ENCODE measurements at regions not wholly inside any gene's neighbourhood (a gene's known extent, or its start where the extent isn't known, plus 50 kb on each side); places are given as distances from the start of the nearest gene placed in this dataset.

DNA sequence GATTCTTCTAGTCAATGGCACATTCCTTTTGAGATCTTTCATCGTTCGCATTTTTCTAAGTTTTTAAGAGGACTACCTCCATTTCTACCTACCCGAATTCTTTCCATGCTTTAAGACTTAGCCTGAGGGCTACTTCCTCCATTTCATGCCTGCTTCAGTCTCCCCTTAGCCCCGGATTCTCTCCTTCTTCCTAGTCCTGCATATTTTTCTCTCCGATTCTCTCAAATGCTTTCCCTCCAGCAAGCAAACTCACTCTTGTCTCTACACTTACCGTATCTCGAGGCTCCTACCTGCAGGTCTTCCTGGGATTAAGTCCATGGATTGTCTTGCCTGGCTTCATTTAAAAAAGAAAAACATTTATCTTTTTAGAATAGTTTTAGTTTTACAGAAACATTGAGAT lies 354.4 kb downstream of the MYCN start:
- no peak for DNase-seq

DNA sequence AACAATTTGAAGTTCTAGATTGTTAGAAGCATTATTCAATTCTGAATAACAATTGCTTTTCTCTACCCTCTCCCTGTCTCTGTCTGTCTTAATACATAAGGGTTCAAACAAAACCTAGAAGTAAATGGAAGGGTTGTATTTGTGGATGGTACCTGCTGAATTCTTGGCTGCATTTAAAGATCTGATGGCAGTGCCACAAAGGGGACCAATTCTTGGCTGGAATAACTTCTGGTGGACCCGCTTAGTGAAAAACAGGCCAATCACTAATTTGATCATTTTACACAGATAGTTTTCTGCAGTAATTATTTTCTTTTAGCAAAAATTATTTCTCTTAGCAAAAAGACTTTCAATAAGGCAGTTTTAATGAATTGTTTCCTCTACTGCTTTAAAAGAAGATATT lies 353.5 kb downstream of the MYCN start:
- DNase-seq = no peak

DNA sequence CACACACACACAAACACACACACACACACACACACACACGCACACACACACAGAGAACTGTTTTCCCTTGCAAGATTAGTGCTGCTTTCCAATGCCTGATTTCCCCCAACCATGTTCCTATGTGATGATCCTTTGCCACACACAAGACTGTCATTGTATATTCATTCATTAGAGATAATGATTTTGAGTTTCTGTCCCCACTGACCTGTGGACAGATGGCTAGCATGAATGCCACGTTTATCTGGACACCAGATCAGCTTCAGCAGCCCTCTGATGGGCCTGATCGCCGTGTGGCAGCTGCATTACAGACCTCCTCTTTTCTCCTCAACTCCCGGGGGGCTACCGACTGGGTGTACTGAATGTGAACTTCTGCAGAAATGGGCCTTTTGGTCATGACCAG lies 353.0 kb downstream of the MYCN start:
- no peak for DNase-seq

DNA sequence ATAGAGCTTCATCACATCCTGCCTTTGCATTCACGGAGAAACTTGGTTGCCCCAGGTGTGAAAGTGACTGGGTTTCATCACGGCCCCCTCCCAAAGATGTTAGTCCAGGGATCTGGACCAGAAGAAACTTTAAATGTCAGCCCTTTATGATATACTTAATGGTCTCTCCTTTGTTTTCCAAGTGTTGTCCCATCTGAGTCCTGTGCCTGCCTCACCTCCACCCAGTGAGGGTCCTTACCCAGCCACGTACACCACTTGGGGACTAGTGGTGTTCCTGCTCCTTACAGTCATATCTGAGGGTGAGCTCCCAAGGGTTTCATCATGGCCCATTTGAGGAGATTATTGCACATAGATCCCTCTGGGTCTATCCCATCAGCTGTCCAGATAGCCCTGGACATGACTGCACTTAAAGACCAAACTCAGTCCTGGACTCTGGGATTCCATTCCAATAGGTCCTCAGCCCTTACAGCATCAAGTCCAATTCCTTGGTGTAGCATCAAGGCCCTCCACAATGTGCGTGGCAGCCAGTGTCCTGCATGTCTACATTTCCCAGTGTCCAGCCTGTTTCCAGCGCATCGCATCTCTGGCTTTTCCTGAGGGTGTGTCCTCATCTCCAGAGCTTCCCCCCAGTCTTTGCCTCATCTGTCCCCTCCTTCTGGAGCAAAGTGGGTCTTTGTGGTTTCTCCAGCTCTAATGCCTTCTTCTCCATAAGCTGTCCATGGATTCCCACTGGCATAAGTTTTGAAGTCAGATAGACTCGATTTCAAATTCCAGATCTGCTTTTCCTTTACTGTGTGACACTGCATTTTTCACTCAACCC lies 351.6 kb downstream of the MYCN start:
- no peak for DNase-seq

DNA sequence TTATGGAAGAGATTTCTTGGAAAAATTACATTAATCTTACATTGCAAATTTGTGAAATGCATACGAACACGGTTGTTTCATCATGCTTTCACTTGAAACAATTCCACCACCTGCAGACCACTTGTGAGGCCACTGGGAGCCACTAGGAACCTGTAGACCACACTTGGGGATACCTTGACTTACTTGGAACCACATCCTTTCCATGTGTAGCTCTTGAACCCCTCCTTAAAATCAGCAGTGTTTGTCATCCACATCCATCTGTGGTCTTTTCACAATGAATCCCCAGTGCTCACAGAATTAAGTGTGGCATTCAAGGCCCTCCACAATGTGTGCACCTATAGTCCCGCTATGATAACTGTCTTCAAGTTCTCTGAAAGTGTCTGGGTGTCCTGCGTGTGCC lies 350.9 kb downstream of the MYCN start:
- no peak for DNase-seq

DNA sequence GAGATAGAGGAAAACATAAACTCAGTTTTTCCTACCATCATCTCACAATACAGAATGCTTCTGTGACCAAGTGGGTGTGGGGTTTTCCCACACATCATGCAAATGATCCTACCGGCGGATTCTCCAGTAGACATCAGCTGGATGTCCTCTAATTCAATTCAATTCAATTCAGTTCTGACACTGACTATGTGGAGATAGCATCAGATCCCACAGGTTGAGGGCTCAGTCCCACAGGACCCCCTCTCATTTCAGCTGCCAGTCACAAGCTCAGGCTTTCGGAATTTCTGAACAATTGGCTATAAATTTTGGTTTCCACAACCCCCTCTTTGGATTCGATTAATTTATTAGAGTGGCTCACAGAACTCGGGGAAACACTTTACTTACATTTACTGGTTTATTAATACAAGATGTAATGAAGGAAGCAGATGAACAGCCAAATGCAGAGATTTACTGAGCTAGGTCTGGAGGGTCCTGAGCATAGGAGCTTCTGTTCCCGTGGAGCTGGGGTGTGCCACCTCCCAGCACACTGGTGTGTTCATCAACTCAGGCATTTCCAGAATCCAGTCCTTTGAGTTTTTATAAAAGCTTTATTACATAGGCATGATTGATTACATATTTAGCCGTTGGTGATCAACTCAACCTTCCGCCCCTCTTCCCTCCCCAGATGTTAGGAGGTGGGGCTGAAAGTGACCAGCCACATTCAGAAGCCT lies 350.1 kb downstream of the MYCN start:
- DNase-seq = no peak

DNA sequence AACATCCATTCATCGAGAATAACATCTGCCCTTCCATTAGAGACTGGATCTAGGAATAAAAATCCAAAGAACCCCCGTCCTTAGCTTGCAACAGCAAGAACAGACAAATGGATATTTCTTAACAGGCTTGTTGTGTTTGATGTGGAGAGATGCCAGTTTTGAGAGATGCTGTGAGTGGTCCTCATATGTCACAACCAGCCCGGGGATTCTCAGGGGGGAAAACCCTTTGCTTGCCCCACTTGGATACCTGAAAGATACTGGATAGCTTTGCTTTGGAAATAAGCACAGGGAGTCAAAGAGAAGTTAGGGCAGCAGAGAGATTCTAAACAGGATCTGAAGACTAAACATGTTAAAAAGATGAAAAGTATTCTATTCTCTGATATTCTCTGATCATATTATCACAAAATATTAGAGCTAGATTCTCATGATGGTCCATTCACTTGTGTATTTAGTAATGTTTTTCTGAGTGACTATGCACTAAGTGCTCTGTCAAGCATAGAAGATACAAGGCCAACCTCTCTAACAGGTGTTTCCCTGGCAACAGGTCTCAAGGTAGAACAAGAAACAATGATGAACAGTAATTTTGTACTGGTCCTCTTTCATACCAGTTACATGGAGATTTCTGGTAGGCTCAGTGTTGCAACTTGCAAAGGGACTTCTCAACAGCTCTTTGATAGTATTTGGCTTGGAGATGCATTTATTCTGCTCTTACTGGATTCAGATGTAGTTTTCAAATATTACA lies 348.2 kb downstream of the MYCN start:
- no peak for DNase-seq

DNA sequence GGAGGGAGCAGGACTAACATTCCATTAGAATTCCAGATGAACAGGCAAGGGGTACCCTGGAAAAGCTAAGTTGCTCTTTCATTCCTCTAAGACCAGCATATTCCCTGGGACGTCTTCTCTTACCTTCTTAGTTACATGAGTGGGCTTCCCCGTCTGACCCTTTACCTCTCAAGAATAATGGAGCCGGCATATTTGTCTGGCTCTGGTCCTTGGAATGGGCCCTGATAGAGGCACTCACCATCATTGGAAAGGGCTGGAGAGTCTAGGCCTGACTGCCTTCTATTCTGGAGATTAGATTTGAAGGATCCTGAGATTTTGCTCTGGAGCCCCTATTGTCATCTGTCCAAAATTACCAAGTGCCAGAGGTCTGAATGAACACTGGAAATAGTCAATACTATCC lies 347.5 kb downstream of the MYCN start:
- DNase-seq = no peak

DNA sequence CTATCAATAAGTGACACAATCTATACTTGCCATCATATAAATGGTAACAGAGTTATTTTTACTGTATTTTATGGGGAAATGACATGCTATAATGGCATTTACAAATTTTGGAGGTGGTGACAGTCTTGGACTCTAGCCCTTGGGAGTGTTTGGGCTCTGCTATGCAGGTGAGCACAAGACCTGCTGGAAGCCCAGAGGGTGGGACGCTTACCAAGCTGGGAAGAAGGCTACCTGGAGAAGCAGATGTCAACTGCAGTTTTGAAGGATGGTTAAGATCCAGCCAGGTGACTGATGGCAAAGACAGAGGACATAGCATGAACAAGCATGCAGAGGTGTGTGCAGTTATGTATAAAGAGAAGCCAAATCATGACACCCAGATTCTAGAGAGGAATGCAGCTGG lies 346.9 kb downstream of the MYCN start:
- DNase-seq = no peak

DNA sequence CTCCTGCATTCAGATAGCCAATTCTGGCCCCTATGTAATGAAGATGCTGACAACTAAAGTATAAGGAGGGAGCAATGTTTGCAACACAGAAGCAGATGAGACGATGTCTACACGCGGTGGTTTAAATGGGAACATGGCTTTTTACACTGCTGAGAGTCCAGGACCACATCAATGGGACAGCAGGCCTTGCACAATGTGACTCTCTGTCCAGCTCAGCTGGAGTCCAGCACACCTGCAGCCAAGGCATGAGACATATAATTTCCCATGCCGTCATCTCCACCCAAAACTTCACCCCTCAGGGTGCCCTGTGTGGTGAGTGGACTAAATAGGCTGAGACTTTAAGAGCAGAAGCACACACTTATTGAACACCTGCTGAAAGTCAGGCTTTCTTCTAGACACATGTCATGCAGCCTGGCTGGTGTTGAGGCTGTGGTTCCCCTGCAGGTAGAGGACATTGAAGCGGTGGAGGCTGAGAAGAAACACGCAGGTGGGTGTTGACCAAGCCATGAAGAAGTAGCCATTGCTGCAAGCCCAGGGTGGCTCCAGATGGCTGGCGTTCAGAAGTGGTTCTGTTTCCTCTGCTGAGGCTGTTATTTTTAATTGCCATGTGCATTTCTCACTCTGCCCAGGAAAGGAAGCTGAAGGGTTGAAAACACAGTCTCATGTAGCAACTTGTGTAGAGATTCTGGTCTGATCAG lies 345.6 kb downstream of the MYCN start:
- DNase-seq = no peak

DNA sequence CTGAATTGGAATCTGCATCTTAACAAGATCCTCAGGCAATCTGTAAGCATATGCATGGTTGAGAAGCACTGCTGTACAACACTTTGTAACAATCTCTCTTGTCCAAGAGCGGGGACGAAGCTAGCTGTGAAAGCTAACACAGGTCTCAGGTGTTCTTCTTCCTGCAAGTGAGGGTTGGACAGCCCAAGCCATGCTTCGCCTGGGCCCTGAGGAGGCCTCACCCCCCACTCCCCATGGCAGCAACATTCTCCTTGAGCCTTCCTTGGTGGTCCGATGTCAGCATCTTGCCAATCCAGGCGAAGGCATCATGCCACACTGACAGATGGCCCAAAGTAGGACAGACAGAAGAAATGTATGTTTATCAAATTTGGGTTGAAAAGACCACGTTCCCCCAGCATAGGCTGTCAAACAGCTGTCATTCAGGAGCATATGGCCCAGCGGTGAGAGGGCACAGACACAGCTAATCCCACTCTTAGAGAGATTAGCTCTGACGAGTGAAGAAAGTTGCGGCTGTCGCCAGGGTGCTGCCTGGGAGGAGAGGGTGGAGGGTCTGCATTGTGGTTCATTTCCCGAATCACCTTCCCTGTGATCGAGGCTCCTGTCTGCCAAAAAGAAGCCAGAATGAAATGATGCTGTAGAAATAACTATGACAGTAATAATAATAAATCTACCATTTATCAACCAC lies 344.7 kb downstream of the MYCN start:
- DNase-seq = no peak

DNA sequence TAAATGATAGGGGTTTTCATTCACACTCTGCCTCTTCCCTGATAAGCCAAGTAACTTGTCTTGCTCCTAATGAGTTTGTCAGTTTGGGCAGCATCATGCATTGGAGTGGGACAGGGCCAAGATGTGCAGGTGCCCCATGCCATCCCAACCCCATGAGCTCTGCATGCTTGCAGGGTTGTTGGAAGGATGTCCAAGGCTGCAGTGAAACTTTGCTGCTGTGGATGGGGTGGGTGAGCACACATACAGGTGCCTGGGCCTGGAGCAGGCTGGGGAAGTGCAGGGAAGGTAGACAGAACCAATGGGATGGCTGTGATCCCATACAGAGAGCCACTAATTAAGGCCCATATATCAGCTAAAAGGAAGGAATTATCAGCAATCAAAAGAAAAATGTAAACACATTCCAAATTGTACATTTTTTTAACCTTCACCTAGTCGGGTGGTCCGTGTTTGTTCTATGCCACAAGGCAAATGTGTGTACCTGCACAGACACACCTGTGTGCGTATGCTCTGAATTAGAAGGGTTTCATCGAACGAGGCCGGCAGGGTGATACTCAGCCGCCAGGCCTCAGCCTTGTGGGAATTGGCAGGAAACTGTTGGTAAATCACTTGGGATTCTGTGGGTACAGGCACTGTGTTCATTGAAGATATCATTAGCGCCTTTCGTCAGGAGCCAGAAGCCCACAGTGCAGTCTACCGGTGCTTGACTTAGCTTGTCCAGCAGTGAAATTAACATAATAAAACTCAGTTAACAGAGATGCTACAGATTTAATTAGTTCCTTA lies 342.9 kb downstream of the MYCN start:
- no peak for DNase-seq

DNA sequence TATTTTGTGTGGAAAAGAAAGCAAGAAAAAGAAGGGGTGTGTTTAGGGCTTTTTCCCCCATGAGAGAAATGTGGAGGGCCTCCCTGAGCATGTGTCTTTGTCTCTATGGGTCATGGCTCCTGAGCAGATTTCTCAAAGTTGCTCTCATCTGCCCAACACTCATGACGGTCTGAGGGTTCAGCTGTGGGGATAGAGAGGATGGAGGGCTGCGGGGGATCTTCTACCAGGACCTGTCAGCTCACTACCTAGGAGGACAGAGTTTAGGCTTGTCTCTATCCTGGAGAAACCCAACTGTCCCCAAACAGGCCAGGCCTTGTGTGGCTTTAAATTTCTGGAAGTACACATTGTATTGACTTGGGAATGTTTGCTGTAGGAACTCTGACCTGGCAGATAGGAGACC lies 342.2 kb downstream of the MYCN start:
- DNase-seq = no peak

DNA sequence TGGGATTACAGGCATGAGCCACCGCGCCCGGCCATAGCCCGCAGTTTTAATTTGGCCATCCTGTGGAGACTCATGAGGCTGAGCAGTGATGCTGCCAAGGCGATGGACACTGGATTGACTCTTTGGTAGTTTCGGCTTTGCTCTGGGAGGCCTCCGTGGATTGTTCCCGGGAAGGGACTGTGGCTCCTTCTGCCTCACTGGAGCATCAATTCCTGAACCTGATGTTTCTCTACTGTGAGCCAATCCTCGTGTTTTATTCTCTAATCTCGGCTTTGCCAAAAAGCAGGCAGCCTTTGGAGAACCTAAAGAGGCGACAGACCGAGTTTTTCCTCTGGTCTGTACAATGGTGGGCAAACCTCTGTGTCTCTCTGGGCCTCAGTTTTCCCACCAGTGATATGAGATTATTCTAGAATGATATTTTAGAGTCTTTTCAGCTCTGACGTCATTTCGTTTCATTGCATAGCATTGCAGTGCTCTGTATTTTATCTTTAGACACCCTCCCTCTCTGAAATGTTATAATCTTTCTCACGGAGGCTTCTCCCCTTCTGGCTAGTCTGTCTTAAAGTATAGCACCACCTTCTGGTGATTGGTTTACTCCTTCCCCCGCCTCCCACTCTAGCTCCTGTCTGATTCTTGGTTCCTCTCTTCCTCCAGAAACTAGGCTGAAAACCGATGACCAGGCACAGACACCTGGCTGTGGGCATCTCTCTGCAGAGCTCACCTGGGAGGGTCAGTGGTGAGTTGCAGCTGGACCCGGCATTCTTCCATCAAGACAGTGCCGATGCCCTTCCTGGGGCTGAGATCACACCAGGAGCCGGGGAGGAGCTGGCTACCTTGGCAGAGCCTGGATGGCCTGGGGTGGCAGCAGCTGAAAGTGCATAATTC lies 341.3 kb downstream of the MYCN start:
- peak; percentile 64 for DNase-seq

DNA sequence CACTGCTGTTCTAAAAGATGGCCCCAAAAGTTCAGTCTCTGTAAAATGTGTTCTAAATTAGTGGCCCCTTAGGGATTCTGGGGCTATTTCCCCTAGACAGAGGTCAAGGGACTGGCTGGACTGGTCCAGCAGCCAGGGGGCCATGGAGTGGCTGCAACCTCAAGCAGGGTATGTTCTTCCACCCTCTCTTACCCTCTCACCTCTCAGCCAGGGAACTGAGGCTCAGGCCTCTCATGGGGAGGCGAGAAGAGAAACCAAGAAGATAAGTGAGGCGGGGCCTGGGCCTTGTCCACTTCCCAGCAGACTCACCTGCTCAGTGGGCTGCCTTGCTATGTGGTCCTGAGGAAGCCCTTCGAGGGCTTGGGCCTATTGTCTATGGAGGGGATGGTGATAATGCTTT lies 339.7 kb downstream of the MYCN start:
- DNase-seq = no peak

DNA sequence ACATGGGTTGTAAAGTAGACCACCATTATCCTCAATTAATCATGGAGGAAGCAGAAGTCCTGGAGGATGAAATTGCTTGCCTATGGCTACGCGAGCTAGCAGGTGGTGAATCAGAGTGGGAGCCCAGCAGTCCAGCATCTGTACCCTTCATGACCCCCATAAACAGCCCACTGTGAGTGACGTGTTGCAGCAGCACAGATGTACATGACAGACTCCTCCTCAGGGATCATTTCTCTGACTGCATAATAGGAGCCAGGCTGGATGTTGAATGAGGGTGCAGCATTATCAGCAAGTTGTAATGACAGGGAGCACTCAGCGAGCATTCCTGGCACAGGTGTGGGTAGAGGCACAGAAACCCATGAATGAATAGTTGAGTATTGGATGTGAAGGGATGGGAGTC lies 339.3 kb downstream of the MYCN start:
- no peak for DNase-seq

DNA sequence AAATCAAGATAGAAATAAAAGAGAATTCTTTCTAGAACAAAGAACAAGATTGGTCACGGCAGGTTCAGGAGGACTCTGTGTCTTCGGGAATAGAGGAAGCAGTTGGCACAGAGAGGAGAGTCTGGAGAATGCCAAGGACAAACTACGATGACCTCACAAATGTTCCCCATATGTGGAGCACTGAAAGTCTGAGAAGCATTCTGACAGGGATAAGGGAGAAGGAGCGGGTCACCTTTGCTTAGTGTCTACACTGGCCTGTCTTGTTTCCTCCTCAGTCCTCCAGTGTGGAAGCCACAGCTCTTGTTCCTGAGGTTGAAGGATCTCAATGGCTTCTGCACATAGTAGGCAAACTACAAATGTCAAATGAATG lies 338.8 kb downstream of the MYCN start:
- DNase-seq = no peak

DNA sequence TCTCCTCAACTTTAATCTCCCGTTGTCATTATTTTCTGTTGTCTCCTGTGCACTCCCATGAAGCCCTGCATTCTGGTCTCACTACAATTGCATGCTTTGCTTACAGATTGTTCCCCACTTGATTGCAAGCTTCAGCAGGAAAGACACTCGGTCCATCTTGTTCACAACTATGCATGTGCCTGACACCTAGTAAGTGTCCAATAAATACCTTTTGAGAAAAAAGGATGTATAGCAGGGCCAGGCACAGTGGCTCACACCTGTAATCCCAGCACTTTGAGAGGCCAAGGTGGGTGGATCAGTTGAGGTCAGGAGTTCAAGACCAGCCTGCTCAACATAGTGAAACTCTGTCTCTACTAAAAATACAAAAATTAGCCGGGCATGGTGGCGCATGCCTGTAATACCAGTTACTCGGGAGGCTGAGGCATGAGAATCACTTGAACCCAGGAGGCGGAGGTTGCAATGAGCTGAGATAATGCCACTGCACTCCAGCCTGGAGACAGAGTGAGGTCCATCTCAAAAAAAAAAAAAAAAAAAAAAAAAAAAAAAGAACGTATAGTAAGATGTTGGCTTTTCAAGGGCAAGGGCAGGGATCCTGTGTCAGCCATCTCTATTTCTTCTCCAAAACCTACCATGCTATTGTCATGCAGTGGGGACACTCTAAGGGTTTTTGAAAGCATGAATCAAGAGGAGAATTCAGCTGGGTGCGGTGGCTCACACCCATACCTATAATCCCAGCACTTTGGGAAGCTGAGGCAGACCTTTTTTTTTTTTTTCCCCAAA lies 338.3 kb downstream of the MYCN start:
- no peak for DNase-seq

DNA sequence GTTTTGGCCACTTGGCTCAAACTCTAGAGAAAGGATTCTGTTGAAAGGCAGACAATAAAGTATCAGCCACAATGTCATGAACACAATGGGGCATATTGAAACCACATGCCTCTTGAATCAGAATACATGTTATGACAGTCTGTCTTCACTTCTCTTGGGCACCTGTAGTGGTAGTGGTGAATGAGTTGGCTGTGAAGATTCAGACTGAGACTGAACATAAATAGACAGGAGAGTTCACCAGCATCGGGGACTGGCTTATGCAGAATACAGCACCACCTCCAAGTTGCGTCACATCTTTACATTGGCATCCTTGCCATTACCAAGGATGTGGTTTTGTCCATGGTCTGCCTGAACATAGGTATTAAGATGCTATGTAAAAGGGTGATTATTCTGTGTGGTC lies 336.8 kb downstream of the MYCN start:
- no peak for DNase-seq
